Right lobe of liver (tissue), 6 donors: ENCODE measurements at regions not wholly inside any gene's neighbourhood (a gene's known extent, or its start where the extent isn't known, plus 50 kb on each side); places are given as distances from the start of the nearest gene placed in this dataset.
"Not testable (repeated sequence)": the region's sequence is repeated elsewhere in the genome, so short reads cannot be mapped to it uniquely, and the experiment has no call there.

Experiments
- ATAC-seq, 4 donors: fragments of 200-7000 bp; cut with Tn5 transposase; one replicate each; pipeline ENCODE4 v1.9.1; 2020; ENCODE audit warnings: mild to moderate bottlenecking in 4 of 4, moderate library complexity in 4 of 4
- DNase-seq, 3 donors: peaks; one replicate each; pipeline ENCODE4 v3.0.0-alpha.2; 2020
- H3K27ac ChIP-seq, 3 donors: fragments of 200-600 bp; one replicate each; pipeline ENCODE4 v1.8.0; 2022
- H3K27me3 ChIP-seq, 2 donors: fragments of 200-600 bp; one replicate each; pipeline ENCODE4 v1.8.0; 2022
- H3K36me3 ChIP-seq, 4 donors: fragments of 200-600 bp; sonication (generic) in 1 of 4; one replicate each; pipeline versions ENCODE4 v1.5.1 to v1.8.0; 2017 to 2022; ENCODE audit warnings: control low read depth in 1 of 4
- H3K4me1 ChIP-seq, 4 donors: fragments of 200-600 bp; sonication (generic) in 1 of 4; one replicate each; pipeline versions ENCODE4 v1.5.1 to v1.8.0; 2017 to 2022; ENCODE audit warnings: control low read depth in 1 of 4
- H3K4me3 ChIP-seq, 3 donors: fragments of 200-600 bp; one replicate each; pipeline ENCODE4 v1.8.0; 2022
- H3K9me3 ChIP-seq, 4 donors: fragments of 200-600 bp; sonication (generic) in 1 of 4; one replicate each; pipeline versions ENCODE4 v1.5.1 to v1.8.0; 2017 to 2022; ENCODE audit warnings: control low read depth in 1 of 4
- CTCF ChIP-seq, 4 donors: fragments of 200-600 bp in 3 of 4; fragments of 450-650 bp in 1 of 4; IDR thresholded peaks; one replicate each; pipeline versions ENCODE4 v1.5.1 to v1.8.0; 2016 to 2022; ENCODE audit warnings: antibody characterized with exemption in 4 of 4, mild to moderate bottlenecking in 2 of 4
- POLR2A ChIP-seq: fragments of 450-650 bp; IDR thresholded peaks from one replicate; pipeline ENCODE4 v1.6.1; 2017; ENCODE audit warnings: antibody characterized with exemption, mild to moderate bottlenecking
- WGBS: methylation state at CpG from one replicate; pipeline ENCODE4 v1.1.6; 2018; ENCODE audit warnings: low coverage, low lambda C conversion rate; ENCODE audit not compliant: insufficient coverage; ENCODE audit errors: missing lambda C conversion rate; 5-methylcytosine and 5-hydroxymethylcytosine counted together
- intact Hi-C, 2 donors: fragments of 100-400 bp; cut with DNase I; formaldehyde crosslinking; loops; one replicate each; pipeline versions ENCODE4 v1.11.2 to v1.14.1; 2022
- donor health status: DM: no; HTN: yes; CAD: no.
- donor health status: DM: no; HTN: no; CAD: no.
- donor health status: DM: no; HTN: no; CAD: no.
- donor health status: DM: no; HTN: yes; CAD: no.
- donor health status: DM: no; HTN: yes; CAD: no.

- no peak for DNase-seq
- no peaks in the 10 kb centered on the region for H3K27me3 ChIP-seq
- WGBS = 39% methylated on average over 4 of the region's 4 CpGs
- no peaks in the 10 kb centered on the region for H3K9me3 ChIP-seq
- no peak for TF ChIP-seq POLR2A
- TF ChIP-seq CTCF (IDR thresholded peaks at IDR 0.05) = no peak
- no peaks in the 10 kb centered on the region for H3K36me3 ChIP-seq
- no peak for ATAC-seq
- intact Hi-C loops = no loop called here
- no peak overlapping the region for H3K4me3 ChIP-seq
- no peak overlapping the region for H3K27ac ChIP-seq
- H3K4me1 ChIP-seq = no peaks in the 10 kb centered on the region
These were observed 650.0 kb upstream of the STXBP6 start for GRCh38 chr14:25699981-25700380.

- intact Hi-C loops = no loop called here
- ATAC-seq (no peak), DNase-seq (no peak)
- H3K27ac ChIP-seq = no peak overlapping the region
- no peaks in the 10 kb centered on the region for H3K9me3 ChIP-seq
- TF ChIP-seq POLR2A (no peak), CTCF (IDR thresholded peaks at IDR 0.05) (no peak)
- no peaks in the 10 kb centered on the region for H3K36me3 ChIP-seq
- WGBS = 38% methylated on average over 1 of the region's 1 CpG
- H3K4me3 ChIP-seq = no peak overlapping the region
- H3K4me1 ChIP-seq = no peaks in the 10 kb centered on the region
- H3K27me3 ChIP-seq = no peaks in the 10 kb centered on the region
These were observed 648.2 kb upstream of the STXBP6 start for GRCh38 chr14:25698111-25698510.

- no peaks in the 10 kb centered on the region for H3K9me3 ChIP-seq
- TF ChIP-seq POLR2A (no peak), CTCF (IDR thresholded peaks at IDR 0.05) (no peak)
- H3K27ac ChIP-seq = no peak overlapping the region
- 58% methylated on average over 3 of the region's 3 CpGs for WGBS
- ATAC-seq = no peak
- intact Hi-C loops = no loop called here
- no peak for DNase-seq
- no peaks in the 10 kb centered on the region for H3K36me3 ChIP-seq
- H3K27me3 ChIP-seq = no peaks in the 10 kb centered on the region
- no peak overlapping the region for H3K4me3 ChIP-seq
- H3K4me1 ChIP-seq = no peaks in the 10 kb centered on the region
These were observed 646.2 kb upstream of the STXBP6 start for GRCh38 chr14:25696176-25696575.

- no peak overlapping the region for H3K4me3 ChIP-seq
- ATAC-seq (no peak), DNase-seq (no peak)
- TF ChIP-seq CTCF (IDR thresholded peaks at IDR 0.05) (no peak), POLR2A (no peak)
- H3K36me3 ChIP-seq = no peaks in the 10 kb centered on the region
- H3K27me3 ChIP-seq = no peaks in the 10 kb centered on the region
- no peak overlapping the region for H3K27ac ChIP-seq
- H3K9me3 ChIP-seq = no peaks in the 10 kb centered on the region
- WGBS = 26% methylated on average over 2 of the region's 2 CpGs
- intact Hi-C loops = no loop called here
- H3K4me1 ChIP-seq = no peaks in the 10 kb centered on the region
These were observed 635.1 kb upstream of the STXBP6 start for GRCh38 chr14:25685004-25685403.

- TF ChIP-seq POLR2A (no peak), CTCF (IDR thresholded peaks at IDR 0.05) (no peak)
- no peak overlapping the region for H3K27ac ChIP-seq
- no peaks in the 10 kb centered on the region for H3K27me3 ChIP-seq
- no peaks in the 10 kb centered on the region for H3K4me1 ChIP-seq
- 50% methylated on average over 2 of the region's 16 CpGs for WGBS
- no peak overlapping the region for H3K4me3 ChIP-seq
- H3K9me3 ChIP-seq = no peaks in the 10 kb centered on the region
- intact Hi-C loops = no loop called here
- no peaks in the 10 kb centered on the region for H3K36me3 ChIP-seq
- ATAC-seq = peak in 1 of 4 donors; percentile 32
- peak in 1 of 3 donors; percentile 41 for DNase-seq
These were observed 631.0 kb upstream of the STXBP6 start for GRCh38 chr14:25680934-25681333.

GRCh38 chr14:25680511-25680910, 630.6 kb upstream of the STXBP6 start:
- intact Hi-C loops, H3K4me3 ChIP-seq, ATAC-seq, H3K9me3 ChIP-seq, DNase-seq, H3K27ac ChIP-seq, H3K4me1 ChIP-seq, H3K36me3 ChIP-seq, H3K27me3 ChIP-seq: not testable (repeated sequence)
- no CpG with 5 or more reads among the region's 4 CpGs for WGBS
